GM20000 (cell line): ENCODE measurements at regions not wholly inside any gene's neighbourhood (a gene's known extent, or its start where the extent isn't known, plus 50 kb on each side); places are given as distances from the start of the nearest gene placed in this dataset.
A peak's percentile ranks its signal among the peaks of the same experiment; 100 is the strongest.
"Not testable (repeated sequence)": the region's sequence is repeated elsewhere in the genome, so short reads cannot be mapped to it uniquely, and the experiment has no call there.

Source experiments
- DNase-seq: peaks from one replicate; pipeline ENCODE4 v3.0.0; 2012; ENCODE audit warnings: low spot score
- CTCF ChIP-seq: IDR thresholded peaks from 2 replicates; pipeline ENCODE4 v1.5.1; 2012; ENCODE audit warnings: mild to moderate bottlenecking, control low read depth; ENCODE audit errors: extremely low read depth, missing control alignments

GRCh38 chr4:59553721-59554091 is 1646.4 kb upstream of the ADGRL3 start:
- no peak for DNase-seq
- no peak for TF ChIP-seq CTCF

GRCh38 chr4:59556191-59556590 is 1643.9 kb upstream of the ADGRL3 start:
- not testable (repeated sequence) for DNase-seq

GRCh38 chr4:59560141-59560648 is 1639.9 kb upstream of the ADGRL3 start:
- not testable (repeated sequence) for DNase-seq

GRCh38 chr4:59565836-59566235 is 1634.3 kb upstream of the ADGRL3 start:
- TF ChIP-seq CTCF, result no peak
- no peak for DNase-seq

- DNase-seq, result peak; percentile 2
- TF ChIP-seq CTCF, result no peak
Observed at GRCh38 chr4:59570860-59571476, 1629.2 kb upstream of the ADGRL3 start.

- DNase-seq, result no peak
- TF ChIP-seq CTCF, result no peak
Observed at GRCh38 chr4:59571805-59572430, 1628.2 kb upstream of the ADGRL3 start.

GRCh38 chr4:59583845-59584568 is 1616.1 kb upstream of the ADGRL3 start:
- no peak for TF ChIP-seq CTCF

GRCh38 chr4:59597536-59598329 is 1602.4 kb upstream of the ADGRL3 start:
- TF ChIP-seq CTCF, result no peak
- DNase-seq, result no peak

More at GRCh38 chr4:59583845-59584568, 1616.1 kb upstream of the ADGRL3 start:
- DNase-seq, result no peak
